ENCODE measurements at regions not wholly inside any gene's neighbourhood (a gene's known extent, or its start where the extent isn't known, plus 50 kb on each side); places are given as distances from the start of the nearest gene placed in this dataset.

GRCh38 chr4:35684755-35685154 is 559.6 kb downstream of the ARAP2 start:
- no peak overlapping the region for H3K9ac ChIP-seq (ENCODE audit: low read length)
- H3K4me3 ChIP-seq (ENCODE audit: low read length), result no peak overlapping the region
- no peaks in the 10 kb centered on the region for H3K9me3 ChIP-seq (ENCODE audit: control insufficient read depth, low read length)
- H3K27me3 ChIP-seq (replicated peaks; ENCODE audit: control insufficient read depth, insufficient read depth, low read length), result no peaks in the 10 kb centered on the region
- H3K36me3 ChIP-seq (ENCODE audit: control insufficient read depth, insufficient read depth, low read length, severe bottlenecking), result no peaks in the 10 kb centered on the region
- DNase-seq (ENCODE audit: low read depth), result no peak
- no peaks in the 10 kb centered on the region for H3K4me1 ChIP-seq (ENCODE audit: control insufficient read depth, insufficient read depth, low read length)

DNA sequence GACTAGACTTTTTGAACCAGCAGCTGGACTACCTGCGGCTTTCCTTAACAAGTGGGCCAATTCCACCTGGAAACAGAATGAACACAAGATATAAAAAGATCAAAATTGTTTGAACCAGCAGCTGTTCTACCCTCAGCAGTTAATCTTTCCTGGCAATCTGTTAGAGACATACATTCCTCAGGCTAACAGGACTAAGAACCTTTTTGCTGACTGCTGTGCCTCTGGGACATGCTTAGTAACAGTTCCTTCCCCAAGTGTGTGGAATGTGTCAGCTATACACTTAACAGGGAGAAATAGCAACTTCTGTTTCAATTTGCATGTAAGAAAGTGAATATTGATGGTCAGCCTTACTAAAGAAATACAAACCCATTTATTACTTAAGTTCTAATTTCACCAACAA is 554.4 kb downstream of the ARAP2 start:
- Histone ChIP-seq H3K36me3 (ENCODE audit: control insufficient read depth, insufficient read depth, low read length, severe bottlenecking) (no peaks in the 10 kb centered on the region), H3K27me3 (replicated peaks; ENCODE audit: control insufficient read depth, insufficient read depth, low read length) (no peaks in the 10 kb centered on the region), H3K9me3 (ENCODE audit: control insufficient read depth, low read length) (no peaks in the 10 kb centered on the region), H3K9ac (ENCODE audit: low read length) (no peak overlapping the region), H3K4me3 (ENCODE audit: low read length) (no peak overlapping the region), H3K4me1 (ENCODE audit: control insufficient read depth, insufficient read depth, low read length) (no peaks in the 10 kb centered on the region)
- DNase-seq (ENCODE audit: low read depth), result no peak

- H3K27me3 ChIP-seq (replicated peaks; ENCODE audit: control insufficient read depth, insufficient read depth, low read length), result no peaks in the 10 kb centered on the region
- H3K4me3 ChIP-seq (ENCODE audit: low read length), result no peak overlapping the region
- no peaks in the 10 kb centered on the region for H3K9me3 ChIP-seq (ENCODE audit: control insufficient read depth, low read length)
- DNase-seq (ENCODE audit: low read depth), result no peak
- no peak overlapping the region for H3K9ac ChIP-seq (ENCODE audit: low read length)
- H3K36me3 ChIP-seq (ENCODE audit: control insufficient read depth, insufficient read depth, low read length, severe bottlenecking), result no peaks in the 10 kb centered on the region
- no peaks in the 10 kb centered on the region for H3K4me1 ChIP-seq (ENCODE audit: control insufficient read depth, insufficient read depth, low read length)
Measured at GRCh38 chr4:35690271-35690670, 554.0 kb downstream of the ARAP2 start.

DNA sequence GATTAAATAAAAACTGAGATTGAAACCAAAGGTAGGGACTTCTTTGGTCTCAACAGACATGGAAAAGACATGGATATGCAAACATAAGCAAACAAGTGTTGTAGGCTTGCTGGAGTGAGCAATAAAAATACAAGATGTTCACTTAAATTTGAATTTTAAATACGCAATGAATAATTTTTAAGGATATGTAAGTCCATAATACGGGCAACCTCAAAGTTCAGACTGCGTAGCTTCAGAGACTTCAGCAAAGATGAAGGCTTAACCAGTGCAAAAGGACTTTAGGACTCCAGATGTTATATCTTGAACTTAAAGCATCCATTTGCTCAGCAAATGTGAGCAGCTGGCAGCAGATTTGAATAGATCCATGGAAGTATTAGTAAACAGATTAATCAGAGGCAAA is 549.3 kb downstream of the ARAP2 start:
- no peak overlapping the region for H3K4me3 ChIP-seq (ENCODE audit: low read length)
- no peaks in the 10 kb centered on the region for H3K4me1 ChIP-seq (ENCODE audit: control insufficient read depth, insufficient read depth, low read length)
- no peak overlapping the region for H3K9ac ChIP-seq (ENCODE audit: low read length)
- H3K27me3 ChIP-seq (replicated peaks; ENCODE audit: control insufficient read depth, insufficient read depth, low read length), result no peaks in the 10 kb centered on the region
- H3K36me3 ChIP-seq (ENCODE audit: control insufficient read depth, insufficient read depth, low read length, severe bottlenecking), result no peaks in the 10 kb centered on the region
- H3K9me3 ChIP-seq (ENCODE audit: control insufficient read depth, low read length), result no peaks in the 10 kb centered on the region
- DNase-seq (ENCODE audit: low read depth), result no peak

GRCh38 chr4:35695421-35695820 is 548.9 kb downstream of the ARAP2 start:
- H3K4me1 ChIP-seq (ENCODE audit: control insufficient read depth, insufficient read depth, low read length), result no peaks in the 10 kb centered on the region
- no peaks in the 10 kb centered on the region for H3K27me3 ChIP-seq (replicated peaks; ENCODE audit: control insufficient read depth, insufficient read depth, low read length)
- no peak for DNase-seq (ENCODE audit: low read depth)
- H3K4me3 ChIP-seq (ENCODE audit: low read length), result no peak overlapping the region
- no peaks in the 10 kb centered on the region for H3K36me3 ChIP-seq (ENCODE audit: control insufficient read depth, insufficient read depth, low read length, severe bottlenecking)
- H3K9ac ChIP-seq (ENCODE audit: low read length), result no peak overlapping the region
- no peaks in the 10 kb centered on the region for H3K9me3 ChIP-seq (ENCODE audit: control insufficient read depth, low read length)

- Histone ChIP-seq H3K36me3 (ENCODE audit: control insufficient read depth, insufficient read depth, low read length, severe bottlenecking) (no peaks in the 10 kb centered on the region), H3K4me3 (ENCODE audit: low read length) (no peak overlapping the region), H3K9me3 (ENCODE audit: control insufficient read depth, low read length) (no peaks in the 10 kb centered on the region), H3K4me1 (ENCODE audit: control insufficient read depth, insufficient read depth, low read length) (no peaks in the 10 kb centered on the region), H3K27me3 (replicated peaks; ENCODE audit: control insufficient read depth, insufficient read depth, low read length) (no peaks in the 10 kb centered on the region), H3K9ac (ENCODE audit: low read length) (no peak overlapping the region)
- DNase-seq (ENCODE audit: low read depth), result no peak
Measured at GRCh38 chr4:35697210-35697736, 547.0 kb downstream of the ARAP2 start.

- no peak for DNase-seq (ENCODE audit: low read depth)
- Histone ChIP-seq H3K9ac (ENCODE audit: low read length) (no peak overlapping the region), H3K36me3 (ENCODE audit: control insufficient read depth, insufficient read depth, low read length, severe bottlenecking) (no peaks in the 10 kb centered on the region), H3K4me3 (ENCODE audit: low read length) (no peak overlapping the region), H3K4me1 (ENCODE audit: control insufficient read depth, insufficient read depth, low read length) (no peaks in the 10 kb centered on the region), H3K27me3 (replicated peaks; ENCODE audit: control insufficient read depth, insufficient read depth, low read length) (no peaks in the 10 kb centered on the region), H3K9me3 (ENCODE audit: control insufficient read depth, low read length) (no peaks in the 10 kb centered on the region)
Measured at GRCh38 chr4:35700663-35701062, 543.7 kb downstream of the ARAP2 start.

DNA sequence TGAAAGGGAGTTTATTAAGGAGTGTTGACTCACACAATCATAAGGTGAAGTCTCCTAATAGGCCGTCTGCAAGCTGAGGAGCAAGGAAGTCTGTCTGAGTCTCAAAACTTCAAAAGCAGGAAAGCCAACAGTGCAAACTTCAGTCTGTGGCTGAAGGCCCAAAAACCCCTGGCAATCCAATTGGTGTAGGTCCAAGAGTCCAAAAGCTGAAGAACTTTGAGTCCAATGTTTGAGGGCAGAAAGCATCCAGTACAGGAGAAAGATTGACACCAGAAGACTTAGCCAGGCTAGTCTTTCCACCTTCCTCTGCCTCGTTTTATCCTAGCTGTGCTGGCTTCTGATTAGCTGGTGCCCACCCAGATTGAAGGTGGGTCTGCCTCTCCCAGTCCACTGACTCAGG is 535.2 kb downstream of the ARAP2 start:
- no peaks in the 10 kb centered on the region for H3K4me1 ChIP-seq (ENCODE audit: control insufficient read depth, insufficient read depth, low read length)
- no peak for DNase-seq (ENCODE audit: low read depth)
- H3K36me3 ChIP-seq (ENCODE audit: control insufficient read depth, insufficient read depth, low read length, severe bottlenecking), result no peaks in the 10 kb centered on the region
- peaks cover 24% of the 10 kb centered on the region for H3K9me3 ChIP-seq (ENCODE audit: control insufficient read depth, low read length)
- no peak overlapping the region for H3K9ac ChIP-seq (ENCODE audit: low read length)
- H3K27me3 ChIP-seq (replicated peaks; ENCODE audit: control insufficient read depth, insufficient read depth, low read length), result no peaks in the 10 kb centered on the region
- H3K4me3 ChIP-seq (ENCODE audit: low read length), result no peak overlapping the region

DNA sequence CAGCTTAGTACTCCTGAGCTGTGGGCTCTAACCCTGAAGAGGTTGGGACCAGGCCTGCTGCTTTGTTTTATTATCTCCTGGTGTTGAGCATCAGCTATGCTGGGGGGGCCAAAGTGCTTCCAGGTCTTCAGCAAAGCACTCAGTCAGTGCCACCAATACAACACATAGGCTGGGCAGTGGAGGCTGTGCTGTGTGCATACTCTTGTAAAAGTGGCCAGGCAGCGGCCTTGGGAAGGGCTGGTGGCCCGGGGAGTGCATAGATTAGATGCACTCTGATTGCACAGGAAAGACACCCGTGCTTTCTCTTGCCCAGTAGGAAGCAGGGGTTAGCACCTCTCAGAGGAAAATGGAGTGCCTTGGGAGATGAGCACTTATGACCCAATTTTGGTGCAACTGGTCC is 534.0 kb downstream of the ARAP2 start:
- Histone ChIP-seq H3K4me3 (ENCODE audit: low read length) (no peak overlapping the region), H3K36me3 (ENCODE audit: control insufficient read depth, insufficient read depth, low read length, severe bottlenecking) (no peaks in the 10 kb centered on the region)

GRCh38 chr4:35711127-35711526 is 533.2 kb downstream of the ARAP2 start:
- H3K4me3 ChIP-seq (ENCODE audit: low read length), result no peak overlapping the region
- no peaks in the 10 kb centered on the region for H3K36me3 ChIP-seq (ENCODE audit: control insufficient read depth, insufficient read depth, low read length, severe bottlenecking)
- H3K27me3 ChIP-seq (replicated peaks; ENCODE audit: control insufficient read depth, insufficient read depth, low read length), result no peaks in the 10 kb centered on the region
- no peak overlapping the region for H3K9ac ChIP-seq (ENCODE audit: low read length)
- H3K4me1 ChIP-seq (ENCODE audit: control insufficient read depth, insufficient read depth, low read length), result no peaks in the 10 kb centered on the region
- DNase-seq (ENCODE audit: low read depth), result no peak
- peaks cover 27% of the 10 kb centered on the region for H3K9me3 ChIP-seq (ENCODE audit: control insufficient read depth, low read length)

More for the DNA sequence above, 534.0 kb downstream of the ARAP2 start:
- peaks cover 27% of the 10 kb centered on the region for H3K9me3 ChIP-seq (ENCODE audit: control insufficient read depth, low read length)
- no peak for DNase-seq (ENCODE audit: low read depth)
- H3K4me1 ChIP-seq (ENCODE audit: control insufficient read depth, insufficient read depth, low read length), result no peaks in the 10 kb centered on the region
- no peaks in the 10 kb centered on the region for H3K27me3 ChIP-seq (replicated peaks; ENCODE audit: control insufficient read depth, insufficient read depth, low read length)
- no peak overlapping the region for H3K9ac ChIP-seq (ENCODE audit: low read length)

DNA sequence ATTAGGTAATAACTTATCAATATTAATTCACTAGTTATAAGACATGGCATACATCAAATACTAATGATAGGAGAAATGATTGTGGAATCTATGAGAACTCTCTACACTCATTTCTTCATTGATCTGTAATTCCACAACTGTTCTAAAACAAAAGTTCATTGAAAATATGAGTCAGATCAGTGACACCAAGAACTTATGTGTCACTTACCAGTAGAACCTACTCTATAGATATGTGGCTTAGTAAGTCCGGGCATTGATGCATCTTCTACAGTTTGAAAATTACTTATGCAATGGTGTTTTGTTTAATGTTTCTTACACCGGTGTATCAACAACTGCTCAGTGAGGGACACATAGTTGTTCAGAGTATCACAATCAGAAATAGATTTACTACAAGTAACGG is 520.3 kb downstream of the ARAP2 start:
- no peaks in the 10 kb centered on the region for H3K9me3 ChIP-seq (ENCODE audit: control insufficient read depth, low read length)
- H3K4me3 ChIP-seq (ENCODE audit: low read length), result no peak overlapping the region
- H3K9ac ChIP-seq (ENCODE audit: low read length), result no peak overlapping the region
- no peaks in the 10 kb centered on the region for H3K27me3 ChIP-seq (replicated peaks; ENCODE audit: control insufficient read depth, insufficient read depth, low read length)
- DNase-seq (ENCODE audit: low read depth), result no peak
- no peaks in the 10 kb centered on the region for H3K36me3 ChIP-seq (ENCODE audit: control insufficient read depth, insufficient read depth, low read length, severe bottlenecking)
- H3K4me1 ChIP-seq (ENCODE audit: control insufficient read depth, insufficient read depth, low read length), result no peaks in the 10 kb centered on the region

GRCh38 chr4:35725131-35725530 is 519.2 kb downstream of the ARAP2 start:
- Histone ChIP-seq H3K9me3 (ENCODE audit: control insufficient read depth, low read length) (no peaks in the 10 kb centered on the region), H3K4me1 (ENCODE audit: control insufficient read depth, insufficient read depth, low read length) (no peaks in the 10 kb centered on the region), H3K27me3 (replicated peaks; ENCODE audit: control insufficient read depth, insufficient read depth, low read length) (no peaks in the 10 kb centered on the region), H3K9ac (ENCODE audit: low read length) (no peak overlapping the region), H3K4me3 (ENCODE audit: low read length) (no peak overlapping the region), H3K36me3 (ENCODE audit: control insufficient read depth, insufficient read depth, low read length, severe bottlenecking) (no peaks in the 10 kb centered on the region)
- DNase-seq (ENCODE audit: low read depth), result no peak

Measured in adipocyte (in vitro differentiated cells).